ENCODE measurements at regions not wholly inside any gene's neighbourhood (a gene's known extent, or its start where the extent isn't known, plus 50 kb on each side); places are given as distances from the start of the nearest gene placed in this dataset.

DNA sequence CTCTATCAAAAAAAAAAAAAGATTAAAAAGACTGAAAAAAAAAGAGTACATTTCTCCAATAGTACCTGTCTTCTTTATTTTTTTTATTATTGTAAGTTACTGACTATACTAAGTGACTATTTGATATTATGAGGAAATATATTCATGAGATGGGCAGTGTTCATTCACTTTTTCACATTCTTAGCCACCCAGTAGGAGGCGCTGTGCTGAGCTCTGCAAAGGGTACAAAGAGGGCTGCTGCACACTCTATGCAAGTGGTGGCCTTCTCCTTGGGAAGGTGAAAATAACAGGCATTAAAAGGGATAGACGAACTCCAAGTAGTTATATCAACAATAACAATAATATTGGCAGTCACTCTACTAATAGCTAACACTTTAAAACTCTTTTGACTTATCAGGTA is 1034.9 kb upstream of the FANCL start (continued):
- TF ChIP-seq PPARA (CRISPR knock-in tag; IDR thresholded peaks at IDR 0.05; ENCODE audit: borderline replicate concordance) (no peak), ZNF70 (CRISPR knock-in tag; IDR thresholded peaks at IDR 0.05) (no peak), ZC3H10 (CRISPR knock-in tag; IDR thresholded peaks at IDR 0.05) (no peak)
- TF ChIP-seq, protein P1, sequence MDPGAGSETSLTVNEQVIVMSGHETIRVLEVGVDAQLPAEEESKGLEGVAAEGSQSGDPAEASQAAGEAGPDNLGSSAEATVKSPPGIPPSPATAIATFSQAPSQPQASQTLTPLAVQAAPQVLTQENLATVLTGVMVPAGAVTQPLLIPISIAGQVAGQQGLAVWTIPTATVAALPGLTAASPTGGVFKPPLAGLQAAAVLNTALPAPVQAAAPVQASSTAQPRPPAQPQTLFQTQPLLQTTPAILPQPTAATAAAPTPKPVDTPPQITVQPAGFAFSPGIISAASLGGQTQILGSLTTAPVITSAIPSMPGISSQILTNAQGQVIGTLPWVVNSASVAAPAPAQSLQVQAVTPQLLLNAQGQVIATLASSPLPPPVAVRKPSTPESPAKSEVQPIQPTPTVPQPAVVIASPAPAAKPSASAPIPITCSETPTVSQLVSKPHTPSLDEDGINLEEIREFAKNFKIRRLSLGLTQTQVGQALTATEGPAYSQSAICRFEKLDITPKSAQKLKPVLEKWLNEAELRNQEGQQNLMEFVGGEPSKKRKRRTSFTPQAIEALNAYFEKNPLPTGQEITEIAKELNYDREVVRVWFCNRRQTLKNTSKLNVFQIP (CRISPR knock-in tag; IDR thresholded peaks at IDR 0.05; ENCODE audit: borderline replicate concordance, low read depth): no peak

DNA sequence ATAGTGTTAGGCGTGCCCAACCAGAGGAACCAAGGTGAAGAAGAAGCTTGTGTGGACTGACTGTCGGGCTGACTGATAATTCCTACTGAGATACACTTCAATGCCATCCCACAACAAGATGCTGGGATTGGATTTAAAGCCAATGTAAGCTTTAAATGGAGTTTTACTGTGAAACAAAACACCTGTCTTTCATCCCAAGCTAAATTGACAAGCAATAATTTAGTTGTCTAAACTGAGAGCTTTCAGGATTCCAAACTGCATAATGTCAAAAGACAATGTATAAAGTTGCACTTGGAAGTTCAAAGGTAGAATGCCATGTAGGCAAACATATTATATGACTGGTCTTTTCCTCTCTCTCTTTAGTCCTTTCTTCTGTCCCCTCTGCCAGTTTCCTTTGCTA is 1025.3 kb upstream of the FANCL start:
- no peak for TF ChIP-seq ZNF8 (CRISPR knock-in tag; IDR thresholded peaks at IDR 0.05)
- ATAC-seq: no peak

DNA sequence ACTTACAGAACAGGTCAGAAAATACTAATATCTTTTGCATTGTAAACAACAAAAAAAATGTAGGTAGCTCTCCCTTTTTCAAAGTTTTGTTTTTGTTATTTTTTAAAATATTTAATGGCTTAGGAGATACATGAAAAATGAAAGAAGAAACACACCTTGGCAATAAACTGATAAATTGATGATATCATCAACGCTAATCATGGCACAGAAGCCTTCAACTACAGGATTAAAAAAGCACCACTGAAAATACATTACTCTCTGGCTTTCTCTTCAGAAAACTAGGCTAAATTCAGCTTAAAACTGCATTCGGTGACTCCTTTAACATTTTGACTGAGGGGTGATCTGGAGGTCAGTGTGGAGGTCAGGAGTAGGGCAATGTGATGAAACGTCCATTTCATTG is 1018.8 kb upstream of the FANCL start:
- TF ChIP-seq, protein P2, sequence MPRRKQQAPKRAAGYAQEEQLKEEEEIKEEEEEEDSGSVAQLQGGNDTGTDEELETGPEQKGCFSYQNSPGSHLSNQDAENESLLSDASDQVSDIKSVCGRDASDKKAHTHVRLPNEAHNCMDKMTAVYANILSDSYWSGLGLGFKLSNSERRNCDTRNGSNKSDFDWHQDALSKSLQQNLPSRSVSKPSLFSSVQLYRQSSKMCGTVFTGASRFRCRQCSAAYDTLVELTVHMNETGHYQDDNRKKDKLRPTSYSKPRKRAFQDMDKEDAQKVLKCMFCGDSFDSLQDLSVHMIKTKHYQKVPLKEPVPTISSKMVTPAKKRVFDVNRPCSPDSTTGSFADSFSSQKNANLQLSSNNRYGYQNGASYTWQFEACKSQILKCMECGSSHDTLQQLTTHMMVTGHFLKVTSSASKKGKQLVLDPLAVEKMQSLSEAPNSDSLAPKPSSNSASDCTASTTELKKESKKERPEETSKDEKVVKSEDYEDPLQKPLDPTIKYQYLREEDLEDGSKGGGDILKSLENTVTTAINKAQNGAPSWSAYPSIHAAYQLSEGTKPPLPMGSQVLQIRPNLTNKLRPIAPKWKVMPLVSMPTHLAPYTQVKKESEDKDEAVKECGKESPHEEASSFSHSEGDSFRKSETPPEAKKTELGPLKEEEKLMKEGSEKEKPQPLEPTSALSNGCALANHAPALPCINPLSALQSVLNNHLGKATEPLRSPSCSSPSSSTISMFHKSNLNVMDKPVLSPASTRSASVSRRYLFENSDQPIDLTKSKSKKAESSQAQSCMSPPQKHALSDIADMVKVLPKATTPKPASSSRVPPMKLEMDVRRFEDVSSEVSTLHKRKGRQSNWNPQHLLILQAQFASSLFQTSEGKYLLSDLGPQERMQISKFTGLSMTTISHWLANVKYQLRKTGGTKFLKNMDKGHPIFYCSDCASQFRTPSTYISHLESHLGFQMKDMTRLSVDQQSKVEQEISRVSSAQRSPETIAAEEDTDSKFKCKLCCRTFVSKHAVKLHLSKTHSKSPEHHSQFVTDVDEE (CRISPR knock-in tag; IDR thresholded peaks at IDR 0.05): no peak
- TF ChIP-seq ZFP3 (CRISPR knock-in tag; IDR thresholded peaks at IDR 0.05) (no peak), ESRRG (CRISPR knock-in tag; IDR thresholded peaks at IDR 0.05) (no peak), GLIS3 (CRISPR knock-in tag; IDR thresholded peaks at IDR 0.05) (no peak), TCF4 (CRISPR knock-in tag; IDR thresholded peaks at IDR 0.05; ENCODE audit: borderline replicate concordance) (no peak), ZFP30 (CRISPR knock-in tag; IDR thresholded peaks at IDR 0.05) (no peak), CSDC2 (CRISPR knock-in tag; IDR thresholded peaks at IDR 0.05) (no peak), ZNF8 (CRISPR knock-in tag; IDR thresholded peaks at IDR 0.05) (no peak), OSR1 (CRISPR knock-in tag; IDR thresholded peaks at IDR 0.05) (no peak), RARB (CRISPR knock-in tag; IDR thresholded peaks at IDR 0.05) (no peak), ARNTL (CRISPR knock-in tag; IDR thresholded peaks at IDR 0.05; ENCODE audit: borderline replicate concordance, low read depth) (no peak), BACH2 (CRISPR knock-in tag; IDR thresholded peaks at IDR 0.05; ENCODE audit: borderline replicate concordance) (no peak), ISL1 (CRISPR knock-in tag; IDR thresholded peaks at IDR 0.05) (no peak), PPARA (CRISPR knock-in tag; IDR thresholded peaks at IDR 0.05; ENCODE audit: borderline replicate concordance) (no peak), ZNF70 (CRISPR knock-in tag; IDR thresholded peaks at IDR 0.05) (no peak)
- TF ChIP-seq, protein P3, sequence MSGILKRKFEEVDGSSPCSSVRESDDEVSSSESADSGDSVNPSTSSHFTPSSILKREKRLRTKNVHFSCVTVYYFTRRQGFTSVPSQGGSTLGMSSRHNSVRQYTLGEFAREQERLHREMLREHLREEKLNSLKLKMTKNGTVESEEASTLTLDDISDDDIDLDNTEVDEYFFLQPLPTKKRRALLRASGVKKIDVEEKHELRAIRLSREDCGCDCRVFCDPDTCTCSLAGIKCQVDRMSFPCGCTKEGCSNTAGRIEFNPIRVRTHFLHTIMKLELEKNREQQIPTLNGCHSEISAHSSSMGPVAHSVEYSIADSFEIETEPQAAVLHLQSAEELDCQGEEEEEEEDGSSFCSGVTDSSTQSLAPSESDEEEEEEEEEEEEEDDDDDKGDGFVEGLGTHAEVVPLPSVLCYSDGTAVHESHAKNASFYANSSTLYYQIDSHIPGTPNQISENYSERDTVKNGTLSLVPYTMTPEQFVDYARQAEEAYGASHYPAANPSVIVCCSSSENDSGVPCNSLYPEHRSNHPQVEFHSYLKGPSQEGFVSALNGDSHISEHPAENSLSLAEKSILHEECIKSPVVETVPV (CRISPR knock-in tag; IDR thresholded peaks at IDR 0.05): no peak
- TF ChIP-seq, protein P4, sequence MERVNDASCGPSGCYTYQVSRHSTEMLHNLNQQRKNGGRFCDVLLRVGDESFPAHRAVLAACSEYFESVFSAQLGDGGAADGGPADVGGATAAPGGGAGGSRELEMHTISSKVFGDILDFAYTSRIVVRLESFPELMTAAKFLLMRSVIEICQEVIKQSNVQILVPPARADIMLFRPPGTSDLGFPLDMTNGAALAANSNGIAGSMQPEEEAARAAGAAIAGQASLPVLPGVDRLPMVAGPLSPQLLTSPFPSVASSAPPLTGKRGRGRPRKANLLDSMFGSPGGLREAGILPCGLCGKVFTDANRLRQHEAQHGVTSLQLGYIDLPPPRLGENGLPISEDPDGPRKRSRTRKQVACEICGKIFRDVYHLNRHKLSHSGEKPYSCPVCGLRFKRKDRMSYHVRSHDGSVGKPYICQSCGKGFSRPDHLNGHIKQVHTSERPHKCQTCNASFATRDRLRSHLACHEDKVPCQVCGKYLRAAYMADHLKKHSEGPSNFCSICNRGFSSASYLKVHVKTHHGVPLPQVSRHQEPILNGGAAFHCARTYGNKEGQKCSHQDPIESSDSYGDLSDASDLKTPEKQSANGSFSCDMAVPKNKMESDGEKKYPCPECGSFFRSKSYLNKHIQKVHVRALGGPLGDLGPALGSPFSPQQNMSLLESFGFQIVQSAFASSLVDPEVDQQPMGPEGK (CRISPR knock-in tag; IDR thresholded peaks at IDR 0.05; ENCODE audit: borderline replicate concordance): no peak
- no peak for ATAC-seq

DNA sequence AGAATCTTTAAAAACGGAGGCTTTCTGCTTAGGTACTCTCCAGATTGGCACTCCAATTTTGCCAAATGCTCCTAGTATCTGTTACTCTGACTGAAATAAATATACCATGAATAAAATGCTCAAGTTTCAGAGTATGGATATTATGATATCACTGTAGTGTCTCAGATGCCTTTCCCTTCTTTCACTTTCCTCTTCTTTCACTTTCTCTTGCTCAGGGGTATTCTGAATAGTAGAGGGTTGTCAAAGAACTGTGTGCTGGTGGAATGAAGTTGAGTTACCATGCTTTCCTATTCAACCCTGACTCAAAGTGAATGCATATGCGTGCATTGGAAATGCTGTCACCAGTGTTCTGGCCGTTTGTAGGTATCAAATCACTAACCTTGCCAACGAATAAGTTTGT is 1015.2 kb upstream of the FANCL start:
- TF ChIP-seq, protein P1 (CRISPR knock-in tag; IDR thresholded peaks at IDR 0.05; ENCODE audit: borderline replicate concordance, low read depth): no peak
- TF ChIP-seq ARNTL (CRISPR knock-in tag; IDR thresholded peaks at IDR 0.05; ENCODE audit: borderline replicate concordance, low read depth): no peak
- TF ChIP-seq SNAI2 (CRISPR knock-in tag; IDR thresholded peaks at IDR 0.05): no peak
- TF ChIP-seq, protein P3 (CRISPR knock-in tag; IDR thresholded peaks at IDR 0.05): no peak
- TF ChIP-seq, protein P5, sequence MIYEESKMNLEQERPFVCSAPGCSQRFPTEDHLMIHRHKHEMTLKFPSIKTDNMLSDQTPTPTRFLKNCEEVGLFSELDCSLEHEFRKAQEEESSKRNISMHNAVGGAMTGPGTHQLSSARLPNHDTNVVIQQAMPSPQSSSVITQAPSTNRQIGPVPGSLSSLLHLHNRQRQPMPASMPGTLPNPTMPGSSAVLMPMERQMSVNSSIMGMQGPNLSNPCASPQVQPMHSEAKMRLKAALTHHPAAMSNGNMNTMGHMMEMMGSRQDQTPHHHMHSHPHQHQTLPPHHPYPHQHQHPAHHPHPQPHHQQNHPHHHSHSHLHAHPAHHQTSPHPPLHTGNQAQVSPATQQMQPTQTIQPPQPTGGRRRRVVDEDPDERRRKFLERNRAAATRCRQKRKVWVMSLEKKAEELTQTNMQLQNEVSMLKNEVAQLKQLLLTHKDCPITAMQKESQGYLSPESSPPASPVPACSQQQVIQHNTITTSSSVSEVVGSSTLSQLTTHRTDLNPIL (CRISPR knock-in tag; IDR thresholded peaks at IDR 0.05; ENCODE audit: low read depth): no peak
- no peak for TF ChIP-seq ZC3H10 (CRISPR knock-in tag; IDR thresholded peaks at IDR 0.05)
- TF ChIP-seq GLIS3 (CRISPR knock-in tag; IDR thresholded peaks at IDR 0.05): no peak
- no peak for TF ChIP-seq PPARA (CRISPR knock-in tag; IDR thresholded peaks at IDR 0.05; ENCODE audit: borderline replicate concordance)
- no peak for TF ChIP-seq CSDC2 (CRISPR knock-in tag; IDR thresholded peaks at IDR 0.05)
- no peak for ATAC-seq
